Rectal smooth muscle tissue (tissue), 1 donor: ENCODE measurements at regions not wholly inside any gene's neighbourhood (a gene's known extent, or its start where the extent isn't known, plus 50 kb on each side); places are given as distances from the start of the nearest gene placed in this dataset.

Source experiments
- H3K27ac ChIP-seq: one replicate; pipeline ENCODE4 v1.7.0; 2013; ENCODE audit warnings: low read depth, low read length, inconsistent platforms
- H3K27me3 ChIP-seq: one replicate; pipeline ENCODE4 v1.7.0; 2013; ENCODE audit warnings: low read length; ENCODE audit not compliant: control insufficient read depth, insufficient read depth
- H3K36me3 ChIP-seq: one replicate; pipeline ENCODE4 v1.7.0; 2013; ENCODE audit warnings: low read length; ENCODE audit not compliant: control insufficient read depth, insufficient read depth
- H3K4me1 ChIP-seq: one replicate; pipeline ENCODE4 v1.7.0; 2013; ENCODE audit warnings: low read length; ENCODE audit not compliant: control insufficient read depth, insufficient read depth
- H3K4me3 ChIP-seq: one replicate; pipeline ENCODE4 v1.7.0; 2013; ENCODE audit warnings: low read length
- H3K9ac ChIP-seq: one replicate; pipeline ENCODE4 v1.7.0; 2013; ENCODE audit warnings: low read length

GRCh38 chr14:62364161-62364560 is 601.9 kb downstream of the SNAPC1 start:
- no peak overlapping the region for H3K9ac ChIP-seq
- H3K36me3 ChIP-seq: no peaks in the 10 kb centered on the region
- no peaks in the 10 kb centered on the region for H3K27me3 ChIP-seq
- H3K4me1 ChIP-seq: no peaks in the 10 kb centered on the region
- H3K27ac ChIP-seq: no peak overlapping the region
- no peak overlapping the region for H3K4me3 ChIP-seq

- Histone ChIP-seq H3K9ac (no peak overlapping the region), H3K4me1 (no peaks in the 10 kb centered on the region), H3K27ac (no peak overlapping the region), H3K4me3 (no peak overlapping the region), H3K36me3 (no peaks in the 10 kb centered on the region), H3K27me3 (no peaks in the 10 kb centered on the region)
Observed at GRCh38 chr14:62364800-62365280, 602.6 kb downstream of the SNAPC1 start.

- H3K27ac ChIP-seq: no peak overlapping the region
Observed at GRCh38 chr14:62369919-62370560, 607.8 kb downstream of the SNAPC1 start.

GRCh38 chr14:62373944-62374343 is 611.7 kb downstream of the SNAPC1 start:
- Histone ChIP-seq H3K27me3 (no peaks in the 10 kb centered on the region), H3K36me3 (no peaks in the 10 kb centered on the region), H3K9ac (no peak overlapping the region), H3K4me3 (no peak overlapping the region), H3K27ac (no peak overlapping the region), H3K4me1 (no peaks in the 10 kb centered on the region)

More at GRCh38 chr14:62369919-62370560, 607.8 kb downstream of the SNAPC1 start:
- Histone ChIP-seq H3K27me3 (no peaks in the 10 kb centered on the region), H3K9ac (no peak overlapping the region), H3K4me3 (no peak overlapping the region), H3K36me3 (no peaks in the 10 kb centered on the region), H3K4me1 (no peaks in the 10 kb centered on the region)

GRCh38 chr14:62378057-62378456 is 615.8 kb downstream of the SNAPC1 start:
- no peaks in the 10 kb centered on the region for H3K4me1 ChIP-seq
- H3K9ac ChIP-seq: no peak overlapping the region
- no peaks in the 10 kb centered on the region for H3K36me3 ChIP-seq
- no peak overlapping the region for H3K4me3 ChIP-seq
- H3K27me3 ChIP-seq: no peaks in the 10 kb centered on the region
- no peak overlapping the region for H3K27ac ChIP-seq

- no peak overlapping the region for H3K4me3 ChIP-seq
Observed at GRCh38 chr14:62381311-62382070, 619.3 kb downstream of the SNAPC1 start.

GRCh38 chr14:62409169-62409568 is 636.1 kb downstream of the KCNH5 start:
- H3K4me3 ChIP-seq: no peak overlapping the region
- no peak overlapping the region for H3K27ac ChIP-seq
- no peaks in the 10 kb centered on the region for H3K36me3 ChIP-seq
- no peaks in the 10 kb centered on the region for H3K4me1 ChIP-seq
- H3K9ac ChIP-seq: no peak overlapping the region
- H3K27me3 ChIP-seq: no peaks in the 10 kb centered on the region

More at GRCh38 chr14:62381311-62382070, 619.3 kb downstream of the SNAPC1 start:
- Histone ChIP-seq H3K27ac (no peak overlapping the region), H3K4me1 (no peaks in the 10 kb centered on the region), H3K36me3 (no peaks in the 10 kb centered on the region), H3K27me3 (no peaks in the 10 kb centered on the region), H3K9ac (no peak overlapping the region)

GRCh38 chr14:62409626-62410300 is 635.5 kb downstream of the KCNH5 start:
- Histone ChIP-seq H3K27ac (no peak overlapping the region), H3K4me1 (no peaks in the 10 kb centered on the region), H3K27me3 (no peaks in the 10 kb centered on the region), H3K36me3 (no peaks in the 10 kb centered on the region), H3K4me3 (no peak overlapping the region), H3K9ac (no peak overlapping the region)

GRCh38 chr14:62420847-62421246 is 624.4 kb downstream of the KCNH5 start:
- H3K36me3 ChIP-seq: no peaks in the 10 kb centered on the region
- no peaks in the 10 kb centered on the region for H3K27me3 ChIP-seq
- H3K4me3 ChIP-seq: no peak overlapping the region
- no peak overlapping the region for H3K27ac ChIP-seq
- H3K4me1 ChIP-seq: no peaks in the 10 kb centered on the region
- H3K9ac ChIP-seq: no peak overlapping the region

- no peaks in the 10 kb centered on the region for H3K4me1 ChIP-seq
- no peak overlapping the region for H3K9ac ChIP-seq
- H3K4me3 ChIP-seq: no peak overlapping the region
- H3K27me3 ChIP-seq: no peaks in the 10 kb centered on the region
- H3K27ac ChIP-seq: no peak overlapping the region
- H3K36me3 ChIP-seq: no peaks in the 10 kb centered on the region
Observed at GRCh38 chr14:62428429-62429203, 616.6 kb downstream of the KCNH5 start.

GRCh38 chr14:62429683-62430082 is 615.6 kb downstream of the KCNH5 start:
- Histone ChIP-seq H3K36me3 (no peaks in the 10 kb centered on the region), H3K4me3 (no peak overlapping the region), H3K9ac (no peak overlapping the region), H3K27me3 (no peaks in the 10 kb centered on the region), H3K27ac (no peak overlapping the region), H3K4me1 (no peaks in the 10 kb centered on the region)

GRCh38 chr14:62431496-62431895 is 613.8 kb downstream of the KCNH5 start:
- H3K4me1 ChIP-seq: no peaks in the 10 kb centered on the region
- H3K4me3 ChIP-seq: no peak overlapping the region
- H3K36me3 ChIP-seq: no peaks in the 10 kb centered on the region
- H3K27ac ChIP-seq: no peak overlapping the region
- no peak overlapping the region for H3K9ac ChIP-seq
- H3K27me3 ChIP-seq: no peaks in the 10 kb centered on the region
